ENCODE measurements at regions not wholly inside any gene's neighbourhood (a gene's known extent, or its start where the extent isn't known, plus 50 kb on each side); places are given as distances from the start of the nearest gene placed in this dataset.

DNA sequence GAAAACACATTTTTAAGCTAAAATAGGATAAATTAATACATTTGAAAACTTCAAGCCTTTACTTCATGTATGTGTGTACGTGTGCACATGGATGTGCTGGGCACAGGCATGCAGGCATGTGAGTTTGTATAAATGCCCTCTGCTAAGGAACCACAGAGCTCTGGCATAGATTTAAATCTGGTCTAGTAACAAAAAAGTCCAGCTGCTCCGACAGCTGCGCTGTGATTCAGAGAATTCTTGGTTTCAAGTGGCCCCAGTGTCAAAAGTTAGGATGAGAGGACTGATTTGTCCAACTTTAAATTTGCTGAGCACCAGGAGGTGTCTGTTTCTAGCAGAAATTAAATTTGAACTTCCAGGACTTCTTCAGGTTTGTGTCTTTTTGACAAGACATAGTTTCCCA lies 203.7 kb upstream of the TUT7 start:
- Histone ChIP-seq H3K9ac (ENCODE audit: low read length) (no peak overlapping the region), H3F3A (ENCODE audit: insufficient read depth, low read length, poor library complexity, severe bottlenecking) (no peaks in the 10 kb centered on the region), H3K27ac (ENCODE audit: low read length) (no peak overlapping the region), H3K4me3 (ENCODE audit: low read length) (no peak overlapping the region), H3K4me2 (ENCODE audit: low read length) (no peak overlapping the region), H4K20me1 (ENCODE audit: insufficient read depth) (no peaks in the 10 kb centered on the region), H3K27me3 (ENCODE audit: insufficient read depth, low read depth, low read length) (no peaks in the 10 kb centered on the region), H2AFZ (ENCODE audit: low read depth, low read length) (no peak overlapping the region), H3K36me3 (ENCODE audit: insufficient read depth, low read length) (no peaks in the 10 kb centered on the region), H3K9me3 (ENCODE audit: low read length) (no peaks in the 10 kb centered on the region), H3K9me2 (ENCODE audit: insufficient read depth, low read length) (no peaks in the 10 kb centered on the region), H3K79me2 (replicated peaks; ENCODE audit: insufficient read depth, low read length) (no peaks in the 10 kb centered on the region)
- TF ChIP-seq, protein P1, sequence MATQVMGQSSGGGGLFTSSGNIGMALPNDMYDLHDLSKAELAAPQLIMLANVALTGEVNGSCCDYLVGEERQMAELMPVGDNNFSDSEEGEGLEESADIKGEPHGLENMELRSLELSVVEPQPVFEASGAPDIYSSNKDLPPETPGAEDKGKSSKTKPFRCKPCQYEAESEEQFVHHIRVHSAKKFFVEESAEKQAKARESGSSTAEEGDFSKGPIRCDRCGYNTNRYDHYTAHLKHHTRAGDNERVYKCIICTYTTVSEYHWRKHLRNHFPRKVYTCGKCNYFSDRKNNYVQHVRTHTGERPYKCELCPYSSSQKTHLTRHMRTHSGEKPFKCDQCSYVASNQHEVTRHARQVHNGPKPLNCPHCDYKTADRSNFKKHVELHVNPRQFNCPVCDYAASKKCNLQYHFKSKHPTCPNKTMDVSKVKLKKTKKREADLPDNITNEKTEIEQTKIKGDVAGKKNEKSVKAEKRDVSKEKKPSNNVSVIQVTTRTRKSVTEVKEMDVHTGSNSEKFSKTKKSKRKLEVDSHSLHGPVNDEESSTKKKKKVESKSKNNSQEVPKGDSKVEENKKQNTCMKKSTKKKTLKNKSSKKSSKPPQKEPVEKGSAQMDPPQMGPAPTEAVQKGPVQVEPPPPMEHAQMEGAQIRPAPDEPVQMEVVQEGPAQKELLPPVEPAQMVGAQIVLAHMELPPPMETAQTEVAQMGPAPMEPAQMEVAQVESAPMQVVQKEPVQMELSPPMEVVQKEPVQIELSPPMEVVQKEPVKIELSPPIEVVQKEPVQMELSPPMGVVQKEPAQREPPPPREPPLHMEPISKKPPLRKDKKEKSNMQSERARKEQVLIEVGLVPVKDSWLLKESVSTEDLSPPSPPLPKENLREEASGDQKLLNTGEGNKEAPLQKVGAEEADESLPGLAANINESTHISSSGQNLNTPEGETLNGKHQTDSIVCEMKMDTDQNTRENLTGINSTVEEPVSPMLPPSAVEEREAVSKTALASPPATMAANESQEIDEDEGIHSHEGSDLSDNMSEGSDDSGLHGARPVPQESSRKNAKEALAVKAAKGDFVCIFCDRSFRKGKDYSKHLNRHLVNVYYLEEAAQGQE (IDR thresholded peaks at IDR 0.05; ENCODE audit: borderline replicate concordance): no peak
- TF ChIP-seq TAF1 (IDR thresholded peaks at IDR 0.05; ENCODE audit: low read depth) (no peak), POLR2AphosphoS5 (IDR thresholded peaks at IDR 0.05) (no peak), RAD21 (conservative IDR thresholded peaks at IDR 0.05) (no peak), MXI1 (conservative IDR thresholded peaks at IDR 0.05; ENCODE audit: poor library complexity, severe bottlenecking) (no peak), SMC3 (conservative IDR thresholded peaks at IDR 0.05; ENCODE audit: poor library complexity) (no peak), EP300 (conservative IDR thresholded peaks at IDR 0.05; ENCODE audit: poor library complexity, severe bottlenecking) (no peak), EZH2 (IDR thresholded peaks at IDR 0.05; ENCODE audit: borderline replicate concordance, insufficient read depth, low read length, poor library complexity, severe bottlenecking) (no peak)
- TF ChIP-seq, protein P2, sequence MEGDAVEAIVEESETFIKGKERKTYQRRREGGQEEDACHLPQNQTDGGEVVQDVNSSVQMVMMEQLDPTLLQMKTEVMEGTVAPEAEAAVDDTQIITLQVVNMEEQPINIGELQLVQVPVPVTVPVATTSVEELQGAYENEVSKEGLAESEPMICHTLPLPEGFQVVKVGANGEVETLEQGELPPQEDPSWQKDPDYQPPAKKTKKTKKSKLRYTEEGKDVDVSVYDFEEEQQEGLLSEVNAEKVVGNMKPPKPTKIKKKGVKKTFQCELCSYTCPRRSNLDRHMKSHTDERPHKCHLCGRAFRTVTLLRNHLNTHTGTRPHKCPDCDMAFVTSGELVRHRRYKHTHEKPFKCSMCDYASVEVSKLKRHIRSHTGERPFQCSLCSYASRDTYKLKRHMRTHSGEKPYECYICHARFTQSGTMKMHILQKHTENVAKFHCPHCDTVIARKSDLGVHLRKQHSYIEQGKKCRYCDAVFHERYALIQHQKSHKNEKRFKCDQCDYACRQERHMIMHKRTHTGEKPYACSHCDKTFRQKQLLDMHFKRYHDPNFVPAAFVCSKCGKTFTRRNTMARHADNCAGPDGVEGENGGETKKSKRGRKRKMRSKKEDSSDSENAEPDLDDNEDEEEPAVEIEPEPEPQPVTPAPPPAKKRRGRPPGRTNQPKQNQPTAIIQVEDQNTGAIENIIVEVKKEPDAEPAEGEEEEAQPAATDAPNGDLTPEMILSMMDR (IDR thresholded peaks at IDR 0.05; ENCODE audit: poor library complexity, severe bottlenecking): no peak

DNA sequence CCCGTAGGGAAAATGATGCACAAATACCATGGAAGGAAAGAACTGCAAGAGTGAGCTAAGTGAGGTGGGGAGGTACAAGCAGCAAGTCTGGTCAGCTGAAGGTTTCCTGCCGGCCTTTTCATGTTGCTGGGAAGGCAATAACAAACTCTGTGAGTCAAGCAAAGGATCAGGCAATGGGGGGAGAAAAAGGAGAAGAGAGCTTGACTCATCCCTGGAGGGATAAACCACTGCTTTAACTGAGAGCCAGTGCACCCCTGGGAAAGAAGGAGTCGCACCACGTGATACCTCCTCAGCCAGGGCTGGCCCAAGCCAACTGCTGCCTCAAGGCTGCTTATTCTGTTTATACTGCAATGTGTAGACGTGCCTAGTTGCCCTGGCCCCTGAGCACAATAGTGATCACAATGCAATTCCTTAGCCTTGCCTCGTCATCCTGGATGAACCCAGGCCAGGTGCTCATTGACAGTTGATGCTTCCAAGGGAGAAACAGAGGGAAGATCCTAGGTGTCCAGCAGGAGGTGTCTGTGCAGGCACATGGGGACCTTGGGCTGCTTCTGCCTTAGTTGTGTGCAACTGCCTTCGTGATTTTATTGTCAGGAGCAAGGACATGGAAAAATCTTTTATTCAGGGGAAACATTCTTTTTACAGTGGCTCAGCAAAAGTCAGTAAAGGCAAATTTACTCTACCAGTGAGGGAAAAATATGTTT lies 203.0 kb upstream of the TUT7 start:
- no peak overlapping the region for H3K4me3 ChIP-seq (ENCODE audit: low read length)

More for the DNA sequence above, 203.0 kb upstream of the TUT7 start:
- Histone ChIP-seq H3K9me2 (ENCODE audit: insufficient read depth, low read length) (no peaks in the 10 kb centered on the region), H3K27me3 (ENCODE audit: insufficient read depth, low read depth, low read length) (no peaks in the 10 kb centered on the region), H3K36me3 (ENCODE audit: insufficient read depth, low read length) (no peaks in the 10 kb centered on the region), H2AFZ (ENCODE audit: low read depth, low read length) (no peak overlapping the region), H3K79me2 (replicated peaks; ENCODE audit: insufficient read depth, low read length) (no peaks in the 10 kb centered on the region), H3K4me2 (ENCODE audit: low read length) (no peak overlapping the region), H3F3A (ENCODE audit: insufficient read depth, low read length, poor library complexity, severe bottlenecking) (no peaks in the 10 kb centered on the region), H3K9ac (ENCODE audit: low read length) (no peak overlapping the region), H3K27ac (ENCODE audit: low read length) (no peak overlapping the region), H3K9me3 (ENCODE audit: low read length) (no peaks in the 10 kb centered on the region), H4K20me1 (ENCODE audit: insufficient read depth) (no peaks in the 10 kb centered on the region)
- TF ChIP-seq EZH2 (IDR thresholded peaks at IDR 0.05; ENCODE audit: borderline replicate concordance, insufficient read depth, low read length, poor library complexity, severe bottlenecking): no peak
- TF ChIP-seq EP300 (conservative IDR thresholded peaks at IDR 0.05; ENCODE audit: poor library complexity, severe bottlenecking): no peak
- no peak for TF ChIP-seq SMC3 (conservative IDR thresholded peaks at IDR 0.05; ENCODE audit: poor library complexity)
- no peak for TF ChIP-seq TAF1 (IDR thresholded peaks at IDR 0.05; ENCODE audit: low read depth)
- no peak for TF ChIP-seq RAD21 (conservative IDR thresholded peaks at IDR 0.05)
- no peak for TF ChIP-seq MXI1 (conservative IDR thresholded peaks at IDR 0.05; ENCODE audit: poor library complexity, severe bottlenecking)
- no peak for TF ChIP-seq POLR2AphosphoS5 (IDR thresholded peaks at IDR 0.05)
- TF ChIP-seq, protein P1 (IDR thresholded peaks at IDR 0.05; ENCODE audit: borderline replicate concordance): no peak
- TF ChIP-seq, protein P2 (IDR thresholded peaks at IDR 0.05; ENCODE audit: poor library complexity, severe bottlenecking): no peak

Data from neural cell (in vitro differentiated cells).